Natural killer cell (primary cell): ENCODE measurements at regions not wholly inside any gene's neighbourhood (a gene's known extent, or its start where the extent isn't known, plus 50 kb on each side); places are given as distances from the start of the nearest gene placed in this dataset.

Experiments
- ATAC-seq, 3 donors: fragments of 150-1000 bp in 2 of 3; fragments of 200-7000 bp in 1 of 3; cut with Tn5 transposase; 1 replicate in 1 of 3; 2 replicates in 2 of 3; pipeline ENCODE4 v1.10.0; 2021; ENCODE audit warnings: mild to moderate bottlenecking in 2 of 3, moderate library complexity in 2 of 3
- DNase-seq, 2 donors: peaks; one replicate each; pipeline versions ENCODE4 v3.0.0 to v3.0.0-alpha.2; 2013 to 2021; ENCODE audit warnings: mixed read lengths in 1 of 2
- H3K27ac ChIP-seq: one replicate; pipeline ENCODE4 v1.5.1; 2013; ENCODE audit warnings: mild to moderate bottlenecking, low read length
- H3K27me3 ChIP-seq: one replicate; pipeline ENCODE4 v1.6.1; 2013; ENCODE audit warnings: low read length; ENCODE audit not compliant: control insufficient read depth, insufficient read depth
- H3K36me3 ChIP-seq: one replicate; pipeline ENCODE4 v1.6.1; 2013; ENCODE audit warnings: low read length; ENCODE audit not compliant: control insufficient read depth, insufficient read depth
- H3K4me1 ChIP-seq: one replicate; pipeline ENCODE4 v1.6.1; 2013; ENCODE audit warnings: low read length; ENCODE audit not compliant: control insufficient read depth, insufficient read depth
- H3K4me3 ChIP-seq: one replicate; pipeline ENCODE4 v1.5.1; 2013; ENCODE audit warnings: low read length
- H3K9me3 ChIP-seq: one replicate; pipeline ENCODE4 v1.6.1; 2013; ENCODE audit warnings: low read length; ENCODE audit not compliant: control insufficient read depth, insufficient read depth
- H3K27ac Mint-ChIP-seq, 2 donors: one replicate each; pipeline ENCODE4 v1.8.0; 2022; ENCODE audit warnings: mild to moderate bottlenecking in 2 of 2, mixed read lengths in 2 of 2, moderate library complexity in 1 of 2
- H3K27me3 Mint-ChIP-seq, 2 donors: one replicate each; pipeline ENCODE4 v1.8.0; 2022; ENCODE audit warnings: low read depth in 2 of 2, mixed read lengths in 2 of 2
- H3K36me3 Mint-ChIP-seq: one replicate; pipeline ENCODE4 v1.8.0; 2022; ENCODE audit warnings: mixed read lengths
- H3K4me1 Mint-ChIP-seq, 2 donors: one replicate each; pipeline ENCODE4 v1.8.0; 2022; ENCODE audit warnings: mixed read lengths in 2 of 2
- H3K4me3 Mint-ChIP-seq: one replicate; pipeline ENCODE4 v1.8.0; 2022; ENCODE audit warnings: mild to moderate bottlenecking, moderate library complexity, mixed read lengths
- H3K9me3 Mint-ChIP-seq, 2 donors: one replicate each; pipeline ENCODE4 v1.8.0; 2022; ENCODE audit warnings: mixed read lengths in 2 of 2
- CTCF ChIP-seq: fragments of 200-600 bp; IDR thresholded peaks from one replicate; pipeline ENCODE4 v1.8.0; 2022; ENCODE audit warnings: antibody characterized with exemption
- WGBS: methylation state at CpG from one replicate; pipeline ENCODE4 v1.1.7; 2013; ENCODE audit warnings: missing lambda C conversion rate; ENCODE audit not compliant: insufficient coverage; 5-methylcytosine and 5-hydroxymethylcytosine counted together
- intact Hi-C: fragments of 100-400 bp; cut with micrococcal nuclease; formaldehyde crosslinking; loops from one replicate; pipeline ENCODE4 v1.14.2; 2022

DNA sequence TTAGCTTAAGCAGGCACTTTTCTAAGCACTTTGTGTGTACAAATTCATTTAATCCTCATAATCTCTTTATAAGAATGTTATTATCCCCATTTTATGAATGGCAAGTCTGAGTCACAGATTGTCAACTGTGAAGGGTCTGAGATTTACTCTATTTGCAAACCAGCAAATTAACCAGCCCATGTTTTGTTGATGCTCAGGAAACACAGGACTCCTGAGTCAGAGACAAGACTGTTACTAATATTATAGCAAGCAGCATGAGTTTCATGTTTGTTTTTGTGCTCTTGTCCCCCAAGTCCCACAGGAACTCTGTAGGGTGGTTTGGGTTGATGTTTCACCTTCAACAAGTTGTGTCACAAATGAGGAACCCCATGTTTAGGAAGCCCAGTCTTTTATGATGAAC lies 182.0 kb upstream of the PPP1R3A start:
- Mint-ChIP-seq H3K27me3 (peaks cover 0 to 3% of the 10 kb centered on the region in 2 donors), H3K36me3 (no peaks in the 10 kb centered on the region), H3K9me3 (peaks cover 12% of the 10 kb centered on the region in 2 donors), H3K27ac (no peak overlapping the region), H3K4me3 (no peak overlapping the region), H3K4me1 (no peaks in the 10 kb centered on the region)
- H3K9me3 ChIP-seq: no peaks in the 10 kb centered on the region
- no peaks in the 10 kb centered on the region for H3K36me3 ChIP-seq
- DNase-seq (no peak), ATAC-seq (no peak)
- TF ChIP-seq CTCF: no peak
- no peaks in the 10 kb centered on the region for H3K27me3 ChIP-seq
- intact Hi-C loops: no loop called here
- no peak overlapping the region for H3K27ac ChIP-seq
- H3K4me1 ChIP-seq: no peaks in the 10 kb centered on the region
- no peak overlapping the region for H3K4me3 ChIP-seq

GRCh38 chr7:114099337-114099736 lies 180.5 kb upstream of the PPP1R3A start:
- no peak for TF ChIP-seq CTCF
- H3K9me3 Mint-ChIP-seq: peaks cover 15 to 17% of the 10 kb centered on the region in 2 donors
- no peak overlapping the region for H3K4me3 ChIP-seq
- H3K27ac Mint-ChIP-seq: no peak overlapping the region
- no peaks in the 10 kb centered on the region for H3K36me3 Mint-ChIP-seq
- no peaks in the 10 kb centered on the region for H3K36me3 ChIP-seq
- no peak overlapping the region for H3K27ac ChIP-seq
- no peaks in the 10 kb centered on the region for H3K9me3 ChIP-seq
- intact Hi-C loops: no loop called here
- no peaks in the 10 kb centered on the region for H3K4me1 ChIP-seq
- ATAC-seq (no peak), DNase-seq (no peak)
- H3K4me3 Mint-ChIP-seq: no peak overlapping the region
- H3K27me3 ChIP-seq: no peaks in the 10 kb centered on the region
- 88% methylated on average over 1 of the region's 3 CpGs for WGBS
- no peaks in the 10 kb centered on the region for H3K4me1 Mint-ChIP-seq
- peaks cover 0 to 6% of the 10 kb centered on the region in 2 donors for H3K27me3 Mint-ChIP-seq

- Mint-ChIP-seq H3K9me3 (peaks cover 11 to 15% of the 10 kb centered on the region in 2 donors), H3K27me3 (peaks cover 0 to 6% of the 10 kb centered on the region in 2 donors), H3K4me1 (no peaks in the 10 kb centered on the region), H3K4me3 (no peak overlapping the region), H3K27ac (no peak overlapping the region), H3K36me3 (no peaks in the 10 kb centered on the region)
- Histone ChIP-seq H3K9me3 (no peaks in the 10 kb centered on the region), H3K27me3 (peaks cover 4% of the 10 kb centered on the region), H3K27ac (no peak overlapping the region), H3K4me3 (no peak overlapping the region), H3K4me1 (no peaks in the 10 kb centered on the region), H3K36me3 (no peaks in the 10 kb centered on the region)
- ATAC-seq (no peak), DNase-seq (no peak)
- WGBS: 89% methylated on average over 1 of the region's 4 CpGs
- intact Hi-C loops: no loop called here
- TF ChIP-seq CTCF: no peak
Observed at GRCh38 chr7:114095885-114096284, 177.1 kb upstream of the PPP1R3A start.

DNA sequence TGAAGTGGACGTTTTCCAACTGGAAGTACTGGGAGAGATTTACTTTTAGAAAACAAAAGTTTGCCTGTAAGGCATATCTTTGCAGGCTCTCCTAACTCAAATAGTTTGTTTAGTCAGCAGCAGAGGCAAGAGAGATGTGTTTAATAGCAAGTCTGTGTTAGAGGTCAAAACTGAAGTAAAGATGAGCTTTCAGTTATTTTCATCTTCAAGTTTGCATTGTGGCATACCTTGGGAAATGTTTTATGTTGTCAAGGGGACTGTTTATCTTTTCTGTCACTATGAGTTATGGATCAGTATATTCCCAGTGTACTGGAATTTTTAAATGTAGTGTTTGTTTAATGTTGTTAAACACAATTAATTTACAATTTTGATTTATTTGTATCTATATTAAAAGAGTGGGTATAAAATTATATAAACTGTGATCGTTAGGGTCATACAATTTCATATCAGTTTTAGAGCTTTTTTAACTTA lies 169.7 kb upstream of the PPP1R3A start:
- no peak overlapping the region for H3K4me3 Mint-ChIP-seq
- peaks cover 40 to 42% of the 10 kb centered on the region in 2 donors for H3K27me3 Mint-ChIP-seq
- Histone ChIP-seq H3K27ac (no peak overlapping the region), H3K4me3 (no peak overlapping the region), H3K27me3 (peaks cover 31% of the 10 kb centered on the region), H3K4me1 (peaks cover 29% of the 10 kb centered on the region), H3K36me3 (no peaks in the 10 kb centered on the region), H3K9me3 (no peaks in the 10 kb centered on the region)
- TF ChIP-seq CTCF: no peak
- DNase-seq: no peak
- H3K4me1 Mint-ChIP-seq: peaks cover 7% of the 10 kb centered on the region in 2 donors
- peaks cover 0 to 4% of the 10 kb centered on the region in 2 donors for H3K9me3 Mint-ChIP-seq
- no peak overlapping the region for H3K27ac Mint-ChIP-seq
- no peak for ATAC-seq
- no peaks in the 10 kb centered on the region for H3K36me3 Mint-ChIP-seq
- intact Hi-C loops: no loop called here
- WGBS: 71% methylated on average over 1 of the region's 2 CpGs
